SH-SY5Y (cell line): ENCODE measurements at regions not wholly inside any gene's neighbourhood (a gene's known extent, or its start where the extent isn't known, plus 50 kb on each side); places are given as distances from the start of the nearest gene placed in this dataset.

Source experiments
- GATA2 ChIP-seq: IDR thresholded peaks from 2 replicates; pipeline ENCODE4 v1.6.1; 2011; ENCODE audit warnings: mild to moderate bottlenecking, low read depth, low read length
- GATA3 ChIP-seq: IDR thresholded peaks from 2 replicates; pipeline ENCODE4 v1.6.1; 2011; ENCODE audit warnings: low read depth, mild to moderate bottlenecking, low read length, moderate library complexity

DNA sequence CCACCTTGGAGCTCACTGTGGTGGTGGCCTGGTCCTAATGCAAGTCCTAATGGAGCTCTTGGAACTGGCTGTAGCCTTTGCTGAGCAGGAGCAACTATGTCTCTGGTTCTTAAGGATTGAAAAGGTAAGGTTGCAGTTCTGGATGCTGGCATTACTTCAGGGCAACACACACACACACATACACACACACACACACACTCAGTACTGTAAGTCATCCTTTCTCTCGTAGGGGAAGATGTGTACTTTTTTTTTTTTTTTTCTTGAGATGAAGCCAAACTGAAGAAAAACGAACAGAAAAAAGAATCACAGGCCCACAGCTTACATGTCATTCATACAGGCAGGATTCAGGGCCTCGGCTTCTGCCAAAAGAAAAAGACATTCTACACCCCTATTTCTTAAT, 81.1 kb upstream of the RPS23 start:
- no peak for TF ChIP-seq GATA2
- no peak for TF ChIP-seq GATA3
